Left cardiac atrium (tissue), 4 donors: ENCODE measurements at regions not wholly inside any gene's neighbourhood (a gene's known extent, or its start where the extent isn't known, plus 50 kb on each side); places are given as distances from the start of the nearest gene placed in this dataset.

Experiments
- ATAC-seq, 2 donors: fragments of 200-7000 bp; cut with Tn5 transposase; one replicate each; pipeline ENCODE4 v1.9.1; 2020; ENCODE audit warnings: mild to moderate bottlenecking in 2 of 2, moderate library complexity in 2 of 2
- DNase-seq: peaks from one replicate; pipeline ENCODE4 v3.0.0-alpha.2; 2020
- intact Hi-C, 2 donors: fragments of 100-400 bp; cut with DNase I; formaldehyde crosslinking; loops; one replicate each; pipeline versions ENCODE4 v1.14.1 to v1.15.1; 2022 to 2023
- donor health status: DM: no; HTN: yes; CAD: no.
- donor health status: DM: no; HTN: yes; CAD: no; lungs with severe emphysema.
- donor health status: DM: yes; HTN: yes; CAD: no.
- donor health status: Dilated cardiomyopathy.

DNA sequence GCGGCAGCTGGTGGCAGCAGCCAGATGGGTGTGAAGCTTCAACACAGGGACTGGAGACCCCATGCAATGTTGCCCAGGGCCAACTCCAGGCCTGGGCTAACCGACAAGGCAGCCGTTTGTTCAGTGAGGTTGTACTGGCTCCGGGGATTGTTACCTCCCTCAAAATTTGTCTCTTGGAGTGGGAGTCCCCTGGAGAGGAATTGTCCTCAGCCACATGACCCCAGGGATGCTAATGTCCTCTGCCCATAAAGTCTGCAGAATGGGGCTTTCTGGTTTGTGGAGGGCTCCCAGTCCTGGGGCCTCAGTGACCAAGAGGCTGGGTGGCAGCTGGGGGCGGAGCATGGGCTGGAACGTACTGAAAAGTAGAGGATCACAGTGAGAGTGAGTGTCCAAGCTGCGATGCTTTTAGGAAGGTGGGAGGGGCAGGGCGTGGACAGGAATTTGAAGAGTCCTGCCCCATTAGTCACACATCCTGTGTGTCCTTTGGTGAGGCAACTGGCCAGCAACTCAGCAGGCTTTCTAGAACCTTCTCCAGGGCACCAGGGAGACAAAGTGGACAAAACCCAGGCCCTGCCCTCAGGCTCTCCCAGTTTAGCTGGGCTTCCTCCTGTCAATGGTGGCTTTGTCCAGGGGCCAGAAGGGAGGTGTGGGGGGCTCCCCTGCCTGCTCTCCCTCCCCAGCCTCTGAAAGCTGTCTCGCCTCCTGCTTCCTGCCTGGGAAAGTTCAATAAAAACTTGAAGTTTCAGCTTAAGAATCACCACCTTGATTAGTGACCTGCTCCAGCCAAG, 114.0 kb downstream of the NSG2 start:
- ATAC-seq = no peak
- no peak for DNase-seq
- intact Hi-C loops = no loop called here

GRCh38 chr5:174165406-174165805, 119.9 kb downstream of the NSG2 start:
- DNase-seq = no peak
- ATAC-seq = no peak

GRCh38 chr5:174166231-174167079, 120.9 kb downstream of the NSG2 start:
- DNase-seq (peak; percentile 26), ATAC-seq (peak; percentile 8 to 44)
- intact Hi-C loops = no loop called here

More at GRCh38 chr5:174165406-174165805, 119.9 kb downstream of the NSG2 start:
- intact Hi-C loops = no loop called here

GRCh38 chr5:174167080-174167910, 121.8 kb downstream of the NSG2 start:
- intact Hi-C loops = no loop called here
- DNase-seq = no peak
- no peak for ATAC-seq

DNA sequence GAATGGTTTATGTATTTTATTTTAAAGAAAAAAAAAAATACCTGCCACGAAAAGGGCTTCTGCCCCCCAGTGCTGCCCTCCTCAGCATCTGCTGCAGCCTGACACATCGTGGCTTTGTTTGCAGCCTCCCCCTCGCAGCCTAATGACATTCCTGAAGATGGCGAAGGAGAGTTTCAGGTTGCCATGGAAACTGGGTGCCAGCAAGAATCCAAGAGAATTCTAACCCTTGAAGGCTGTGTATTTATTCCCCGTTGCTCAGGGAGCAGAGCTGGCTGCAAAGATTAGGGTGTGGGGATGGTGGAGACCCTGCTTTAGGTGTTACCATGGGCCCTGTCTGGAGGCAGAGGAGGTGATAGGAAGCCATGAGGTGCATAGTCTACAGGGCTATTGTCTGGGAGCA, 126.6 kb downstream of the NSG2 start:
- ATAC-seq = no peak
- no peak for DNase-seq
- intact Hi-C loops = no loop called here

DNA sequence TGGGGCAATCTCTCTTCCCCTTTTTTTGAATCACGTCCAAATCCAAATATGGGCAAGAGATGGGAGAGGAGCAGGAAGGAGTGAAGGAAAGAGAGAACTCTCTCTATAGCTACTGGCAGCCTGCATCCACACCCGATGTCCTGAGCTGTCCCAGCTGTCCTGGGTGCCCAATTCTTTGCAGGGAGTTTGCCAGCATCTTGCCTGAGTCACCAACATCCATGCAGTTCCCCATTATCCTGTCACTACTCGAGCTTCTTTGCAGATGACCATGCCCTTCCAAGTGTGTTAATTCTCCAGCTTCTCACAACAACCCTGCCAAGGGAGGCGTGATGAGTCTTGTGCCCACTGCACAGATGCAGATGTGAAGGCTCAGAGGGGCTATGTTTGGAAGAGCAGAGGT, 127.1 kb downstream of the NSG2 start:
- intact Hi-C loops = no loop called here
- ATAC-seq = no peak
- DNase-seq = no peak

- ATAC-seq = no peak
- intact Hi-C loops = no loop called here
- DNase-seq = no peak
Observed at GRCh38 chr5:174173766-174174165, 128.3 kb downstream of the NSG2 start.

GRCh38 chr5:174175716-174176268, 130.3 kb downstream of the NSG2 start:
- ATAC-seq (no peak), DNase-seq (no peak)
- intact Hi-C loops = no loop called here

DNA sequence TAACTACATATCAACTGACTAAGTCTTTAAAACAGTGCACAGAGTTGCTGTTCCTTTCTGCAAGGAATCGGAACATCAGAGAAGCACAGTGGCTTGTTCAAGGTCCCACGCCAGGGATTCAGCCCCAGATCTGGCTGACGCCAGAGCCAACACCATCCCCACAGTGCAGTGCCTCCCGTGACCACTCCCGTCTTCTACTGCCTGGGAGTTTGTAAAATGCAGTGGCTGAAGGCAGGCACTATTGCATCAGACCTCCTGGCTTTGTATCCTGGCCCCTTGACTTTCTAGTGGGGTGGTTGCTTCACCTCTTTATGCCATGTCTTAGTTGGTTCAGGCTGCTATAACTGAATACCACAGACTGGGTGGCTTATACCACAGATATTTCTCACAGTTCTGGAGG, 131.0 kb downstream of the NSG2 start:
- intact Hi-C loops = no loop called here
- DNase-seq = no peak
- peak in 1 of 2 donors; percentile 81 for ATAC-seq

DNA sequence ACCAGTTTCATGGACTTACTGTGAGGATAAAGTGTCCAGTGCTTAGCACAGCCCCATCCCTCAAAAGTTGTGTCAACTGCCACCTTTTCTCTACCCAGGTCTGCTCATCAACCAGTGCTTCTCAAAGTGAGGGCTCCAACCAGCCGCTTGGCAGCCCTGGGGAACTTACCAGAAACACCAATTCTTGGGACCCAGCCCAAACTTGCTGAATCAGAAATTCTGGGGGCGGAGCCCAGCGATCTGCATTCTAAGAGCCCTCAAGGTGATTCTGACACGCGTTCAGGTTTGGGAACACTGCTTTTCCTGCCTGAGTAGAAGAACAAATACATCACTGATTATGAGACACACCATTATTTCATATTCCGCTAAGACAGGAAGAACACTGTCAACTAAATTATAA, 132.0 kb downstream of the NSG2 start:
- no peak for ATAC-seq
- intact Hi-C loops = no loop called here
- DNase-seq = no peak

GRCh38 chr5:174177976-174178605, 132.6 kb downstream of the NSG2 start:
- ATAC-seq (no peak), DNase-seq (no peak)
- intact Hi-C loops = no loop called here

GRCh38 chr5:174180639-174181038, 135.1 kb downstream of the NSG2 start:
- intact Hi-C loops = no loop called here
- DNase-seq (no peak), ATAC-seq (no peak)

DNA sequence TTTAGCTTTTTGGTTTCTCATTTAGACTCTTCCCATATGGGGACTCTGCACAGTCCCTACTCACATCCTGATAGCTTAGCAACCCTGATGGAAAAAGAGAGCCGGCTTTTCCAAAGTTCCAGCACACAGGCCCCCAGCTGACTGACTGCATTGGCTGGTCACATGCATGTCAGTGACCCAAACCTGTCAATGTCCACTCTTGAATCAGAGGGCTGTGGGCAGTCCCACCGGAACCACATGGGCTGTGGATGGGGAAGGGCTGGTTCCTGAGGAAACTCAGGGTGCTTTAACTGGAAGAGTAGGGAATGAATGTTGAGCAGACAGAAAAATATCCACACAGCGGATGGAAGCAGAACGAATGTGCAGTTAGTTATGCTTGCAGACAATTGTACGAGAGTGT, 136.6 kb downstream of the NSG2 start:
- no peak for ATAC-seq
- no peak for DNase-seq
- intact Hi-C loops = no loop called here

GRCh38 chr5:174183701-174184100, 138.2 kb downstream of the NSG2 start:
- ATAC-seq = no peak
- intact Hi-C loops = no loop called here
- no peak for DNase-seq

DNA sequence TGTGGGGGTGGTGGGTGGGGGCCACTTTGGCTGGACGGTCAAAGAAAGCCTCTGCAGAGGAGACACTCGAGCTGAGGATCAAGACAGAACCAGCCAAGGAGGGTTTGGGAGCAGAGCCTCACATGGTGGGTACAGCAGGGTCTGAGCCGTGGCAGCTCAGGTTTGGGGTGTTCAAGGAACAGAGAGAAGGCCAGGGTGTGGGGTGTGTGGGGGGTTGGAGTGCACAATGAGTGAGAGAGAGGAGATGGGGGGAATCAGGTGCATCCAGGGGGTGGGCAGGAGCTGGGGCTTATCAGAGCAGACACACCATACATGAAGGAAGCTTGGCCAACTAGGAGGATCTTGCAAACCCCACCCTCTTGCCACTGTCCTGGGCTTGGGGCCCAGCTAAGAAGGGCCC, 140.0 kb downstream of the NSG2 start:
- intact Hi-C loops = no loop called here
- no peak for ATAC-seq
- DNase-seq = no peak

DNA sequence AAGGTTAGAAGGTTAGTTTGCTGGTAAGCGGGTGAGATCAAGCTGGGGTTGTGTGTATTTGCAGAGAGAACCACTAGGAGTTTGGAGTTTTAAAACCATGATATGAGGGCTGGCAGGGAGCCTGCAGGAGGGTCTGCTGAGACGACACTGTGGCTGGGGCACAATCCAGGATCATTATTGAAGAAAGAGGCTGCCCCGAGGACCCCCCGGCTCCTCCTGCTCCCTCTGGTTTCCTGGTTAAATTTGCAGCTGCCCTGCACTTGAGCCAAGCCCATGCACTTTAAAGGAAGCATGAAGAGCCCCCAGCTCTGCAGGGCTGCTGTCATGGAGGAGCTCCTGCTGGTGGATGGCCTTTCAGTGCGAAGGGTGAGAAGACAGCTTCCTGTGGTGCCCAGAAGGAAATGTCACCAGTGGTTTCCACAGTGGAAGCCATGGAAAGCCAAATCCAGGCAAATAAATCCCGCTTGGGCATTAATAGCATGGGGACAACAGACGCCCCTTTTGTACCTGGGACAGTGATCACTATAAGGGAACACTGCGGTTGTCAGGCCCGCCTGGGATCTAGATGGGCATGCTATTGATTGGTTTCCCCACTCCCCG, 140.7 kb downstream of the NSG2 start:
- ATAC-seq (no peak), DNase-seq (no peak)
- intact Hi-C loops = no loop called here

GRCh38 chr5:174187001-174187400, 141.5 kb downstream of the NSG2 start:
- DNase-seq (no peak), ATAC-seq (no peak)
- intact Hi-C loops = no loop called here

DNA sequence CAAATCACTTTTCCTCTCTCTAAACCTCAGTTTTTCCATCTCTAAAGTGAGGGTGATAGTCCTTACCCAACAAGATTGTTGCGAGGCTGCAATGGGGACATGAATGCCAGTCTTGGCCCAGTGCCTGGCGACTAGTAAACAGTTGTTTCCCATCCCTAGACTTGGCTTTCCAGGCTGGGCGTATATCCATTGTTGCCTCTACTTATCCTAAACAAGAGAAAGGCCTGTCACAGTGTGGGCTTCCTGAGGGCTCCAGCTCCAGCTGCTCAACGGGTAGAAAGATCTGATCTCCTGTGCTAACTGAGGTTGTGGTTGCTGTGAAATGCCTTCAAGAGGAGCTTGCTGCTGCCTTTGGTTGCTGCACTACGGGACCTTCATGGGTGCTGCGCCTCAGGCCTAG, 142.0 kb downstream of the NSG2 start:
- ATAC-seq = no peak
- intact Hi-C loops = no loop called here
- DNase-seq = no peak

GRCh38 chr5:174188295-174188694, 142.8 kb downstream of the NSG2 start:
- peak in 1 of 2 donors; percentile 47 for ATAC-seq
- DNase-seq = peak; percentile 39
- intact Hi-C loops = no loop called here
